A673 (cell line): ENCODE measurements at regions not wholly inside any gene's neighbourhood (a gene's known extent, or its start where the extent isn't known, plus 50 kb on each side); places are given as distances from the start of the nearest gene placed in this dataset.
A peak's percentile ranks its signal among the peaks of the same experiment; 100 is the strongest.

Experiments
- EZH2 ChIP-seq: fragments of 200-600 bp; sonication (generic); IDR thresholded peaks from 2 replicates; pipeline ENCODE4 v1.6.1; 2017; ENCODE audit warnings: borderline replicate concordance, low read depth, mild to moderate bottlenecking, mixed read lengths, antibody characterized with exemption, low read length; ENCODE audit not compliant: poor library complexity, severe bottlenecking
- TF ChIP-seq, protein P1 (sequence below): fragments of 300-800, 200-600 bp; sonication (generic); conservative IDR thresholded peaks from 2 replicates; pipeline ENCODE4 v1.5.1; 2017; ENCODE audit warnings: low read depth, mild to moderate bottlenecking, antibody characterized with exemption, low read length, moderate library complexity, mixed read lengths

DNA sequence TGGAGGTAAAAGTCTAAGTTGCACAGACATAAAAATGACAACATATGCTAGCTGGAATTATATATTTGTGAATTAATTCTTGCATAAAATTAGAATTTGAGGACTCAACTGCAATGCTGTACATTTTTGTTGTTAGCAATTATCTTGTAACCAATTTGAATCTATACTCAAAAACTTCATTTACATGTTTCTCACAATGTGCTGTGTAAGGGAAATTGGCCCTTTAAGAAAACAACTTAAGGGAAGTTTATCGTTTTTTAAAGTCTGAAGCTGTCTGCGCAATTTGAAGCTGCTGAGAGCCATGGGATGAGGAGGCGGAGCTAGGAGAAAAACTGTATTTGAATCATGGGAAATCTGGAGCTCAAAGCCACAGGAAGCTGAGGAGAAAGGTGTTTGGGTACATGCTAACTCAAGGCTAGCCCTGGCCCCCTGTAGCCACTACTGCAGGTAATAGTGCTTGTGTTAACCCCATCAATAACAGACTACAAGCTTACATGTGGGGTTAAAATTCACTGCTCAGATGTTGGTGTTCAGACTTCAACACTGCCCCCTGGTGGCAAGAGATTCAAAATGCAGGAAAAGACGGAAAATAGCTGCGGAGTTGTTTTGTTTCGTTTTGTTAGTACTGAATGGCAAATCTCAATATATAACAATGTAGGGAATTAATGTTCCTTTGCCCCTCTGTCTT lies 126.1 kb downstream of the BRD1 start:
- TF ChIP-seq EZH2: no peak
- TF ChIP-seq, protein P1, sequence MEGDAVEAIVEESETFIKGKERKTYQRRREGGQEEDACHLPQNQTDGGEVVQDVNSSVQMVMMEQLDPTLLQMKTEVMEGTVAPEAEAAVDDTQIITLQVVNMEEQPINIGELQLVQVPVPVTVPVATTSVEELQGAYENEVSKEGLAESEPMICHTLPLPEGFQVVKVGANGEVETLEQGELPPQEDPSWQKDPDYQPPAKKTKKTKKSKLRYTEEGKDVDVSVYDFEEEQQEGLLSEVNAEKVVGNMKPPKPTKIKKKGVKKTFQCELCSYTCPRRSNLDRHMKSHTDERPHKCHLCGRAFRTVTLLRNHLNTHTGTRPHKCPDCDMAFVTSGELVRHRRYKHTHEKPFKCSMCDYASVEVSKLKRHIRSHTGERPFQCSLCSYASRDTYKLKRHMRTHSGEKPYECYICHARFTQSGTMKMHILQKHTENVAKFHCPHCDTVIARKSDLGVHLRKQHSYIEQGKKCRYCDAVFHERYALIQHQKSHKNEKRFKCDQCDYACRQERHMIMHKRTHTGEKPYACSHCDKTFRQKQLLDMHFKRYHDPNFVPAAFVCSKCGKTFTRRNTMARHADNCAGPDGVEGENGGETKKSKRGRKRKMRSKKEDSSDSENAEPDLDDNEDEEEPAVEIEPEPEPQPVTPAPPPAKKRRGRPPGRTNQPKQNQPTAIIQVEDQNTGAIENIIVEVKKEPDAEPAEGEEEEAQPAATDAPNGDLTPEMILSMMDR: peak; percentile 61
